Inflammatory macrophage treated with lipopolysaccharide for 1 hour (primary cell): ENCODE measurements at regions not wholly inside any gene's neighbourhood (a gene's known extent, or its start where the extent isn't known, plus 50 kb on each side); places are given as distances from the start of the nearest gene placed in this dataset.
"Not testable (repeated sequence)": the region's sequence is repeated elsewhere in the genome, so short reads cannot be mapped to it uniquely, and the experiment has no call there.

Experiments
- DNase-seq, 2 donors: peaks; one replicate each; pipeline ENCODE4 v3.0.0-alpha.2; 2020 to 2022

GRCh38 chr11:69905611-69906452, 86.6 kb upstream of the FGF3 start:
- no peak for DNase-seq

GRCh38 chr11:69906453-69906907, 87.3 kb upstream of the FGF3 start:
- DNase-seq, result no peak

GRCh38 chr11:69907611-69908010, 88.4 kb upstream of the FGF3 start:
- DNase-seq, result no peak

GRCh38 chr11:69908511-69909220, 89.5 kb upstream of the FGF3 start:
- no peak for DNase-seq

GRCh38 chr11:69909561-69910518, 90.6 kb upstream of the FGF3 start:
- DNase-seq, result no peak

- DNase-seq, result no peak
These were observed 91.5 kb upstream of the FGF3 start for GRCh38 chr11:69910519-69911309.

- no peak for DNase-seq
These were observed 92.3 kb upstream of the FGF3 start for GRCh38 chr11:69911310-69912160.

- DNase-seq, result no peak
These were observed 93.1 kb upstream of the FGF3 start for GRCh38 chr11:69912161-69912910.

GRCh38 chr11:69912911-69913451, 93.8 kb upstream of the FGF3 start:
- DNase-seq, result no peak

- DNase-seq, result no peak
These were observed 94.5 kb upstream of the FGF3 start for GRCh38 chr11:69913591-69914285.

GRCh38 chr11:69914286-69915150, 95.3 kb upstream of the FGF3 start:
- no peak for DNase-seq

GRCh38 chr11:69915151-69915500, 95.9 kb upstream of the FGF3 start:
- no peak for DNase-seq

GRCh38 chr11:69915501-69916250, 96.5 kb upstream of the FGF3 start:
- peak; percentile 19 to 77 for DNase-seq

GRCh38 chr11:69916251-69916649, 97.0 kb upstream of the FGF3 start:
- not testable (repeated sequence) for DNase-seq

- no peak for DNase-seq
These were observed 97.7 kb upstream of the FGF3 start for GRCh38 chr11:69916806-69917387.

- DNase-seq, result no peak
These were observed 98.3 kb upstream of the FGF3 start for GRCh38 chr11:69917529-69917928.

- DNase-seq, result no peak
These were observed 99.2 kb upstream of the FGF3 start for GRCh38 chr11:69918231-69918937.
